Fibroblast of lung (primary cell): ENCODE measurements at regions not wholly inside any gene's neighbourhood (a gene's known extent, or its start where the extent isn't known, plus 50 kb on each side); places are given as distances from the start of the nearest gene placed in this dataset.

Experiments
- EZH2 ChIP-seq: IDR thresholded peaks from 2 replicates; pipeline ENCODE4 v1.5.1; 2012; ENCODE audit warnings: low read length, control low read depth, mild to moderate bottlenecking; ENCODE audit errors: missing control alignments
- TF ChIP-seq, protein P1 (sequence below), 2 donors: IDR thresholded peaks in 1 of 2; conservative IDR thresholded peaks in 1 of 2; 1 replicate in 1 of 2; 2 replicates in 1 of 2; pipeline ENCODE4 v1.5.1; 2011 to 2012; ENCODE audit warnings: low read length in 2 of 2, control low read depth in 1 of 2, inconsistent platforms in 1 of 2, low read depth in 1 of 2, mild to moderate bottlenecking in 1 of 2

DNA sequence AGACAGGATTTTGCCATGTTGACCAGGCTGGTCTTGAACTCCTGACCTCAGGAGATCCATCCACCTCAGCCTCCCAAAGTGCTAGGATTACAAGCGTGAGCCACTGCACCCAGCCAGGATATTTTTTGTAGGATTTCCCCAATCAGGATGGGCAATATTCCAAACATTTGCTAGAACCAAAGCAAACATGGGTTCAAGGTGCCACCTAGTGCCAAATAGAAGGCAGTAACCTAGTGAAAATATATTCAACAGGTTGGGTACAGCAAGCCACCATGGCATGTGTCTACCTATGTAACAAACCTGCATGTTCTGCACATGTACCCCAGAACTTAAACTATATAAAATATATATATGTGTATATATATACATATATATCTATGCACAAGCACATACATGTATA is 185.9 kb upstream of the CADM2 start:
- TF ChIP-seq, protein P1, sequence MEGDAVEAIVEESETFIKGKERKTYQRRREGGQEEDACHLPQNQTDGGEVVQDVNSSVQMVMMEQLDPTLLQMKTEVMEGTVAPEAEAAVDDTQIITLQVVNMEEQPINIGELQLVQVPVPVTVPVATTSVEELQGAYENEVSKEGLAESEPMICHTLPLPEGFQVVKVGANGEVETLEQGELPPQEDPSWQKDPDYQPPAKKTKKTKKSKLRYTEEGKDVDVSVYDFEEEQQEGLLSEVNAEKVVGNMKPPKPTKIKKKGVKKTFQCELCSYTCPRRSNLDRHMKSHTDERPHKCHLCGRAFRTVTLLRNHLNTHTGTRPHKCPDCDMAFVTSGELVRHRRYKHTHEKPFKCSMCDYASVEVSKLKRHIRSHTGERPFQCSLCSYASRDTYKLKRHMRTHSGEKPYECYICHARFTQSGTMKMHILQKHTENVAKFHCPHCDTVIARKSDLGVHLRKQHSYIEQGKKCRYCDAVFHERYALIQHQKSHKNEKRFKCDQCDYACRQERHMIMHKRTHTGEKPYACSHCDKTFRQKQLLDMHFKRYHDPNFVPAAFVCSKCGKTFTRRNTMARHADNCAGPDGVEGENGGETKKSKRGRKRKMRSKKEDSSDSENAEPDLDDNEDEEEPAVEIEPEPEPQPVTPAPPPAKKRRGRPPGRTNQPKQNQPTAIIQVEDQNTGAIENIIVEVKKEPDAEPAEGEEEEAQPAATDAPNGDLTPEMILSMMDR (conservative IDR thresholded peaks at IDR 0.05 in 1 of 2, IDR thresholded peaks at IDR 0.05 in 1 of 2; ENCODE audit: low read depth in 1 of 2, low read length in 2 of 2): no peak
- no peak for TF ChIP-seq EZH2
